HCT116 (cell line): ENCODE measurements at regions not wholly inside any gene's neighbourhood (a gene's known extent, or its start where the extent isn't known, plus 50 kb on each side); places are given as distances from the start of the nearest gene placed in this dataset.

ENCODE experiments used
- ATAC-seq: fragments of 200-7000 bp; cut with Tn5 transposase; 2 replicates; pipeline ENCODE4 v1.9.1; 2020; ENCODE audit warnings: mild to moderate bottlenecking, moderate library complexity
- BruUV-seq: library from RNA; stranded (reverse); fragments of 400-500 nt; replicated peaks from 2 replicates; lab custom pipeline; 2021; lab: Mats Ljungman, UMichigan
- CTCF ChIA-PET: fragments of 300-600 bp; sonication (Branson Sonifier 250); formaldehyde crosslinking; loops from one replicate; lab custom pipeline; 2021; ENCODE audit warnings: antibody characterized with exemption; lab: Charles Lee
- POLR2A ChIA-PET: fragments of 300-600, 350-600 bp; sonication (Branson Sonifier 250); formaldehyde crosslinking; loops from one replicate; lab custom pipeline; 2021; ENCODE audit warnings: antibody characterized with exemption; lab: Charles Lee
- RAD21 ChIA-PET, 2 experiments: fragments of 300-600 bp; sonication (Branson Sonifier 250); formaldehyde crosslinking; loops; one replicate each; lab custom pipeline; 2023; ENCODE audit warnings: low total read pairs in 2 of 2; ENCODE audit not compliant: uncharacterized antibody in 2 of 2, unreplicated experiment in 2 of 2, low non-redundant PET in 1 of 2; lab: Charles Lee
- DNase-seq: peaks from one replicate; pipeline ENCODE4 v3.0.0-alpha.2; 2010; ENCODE audit warnings: low read depth, low spot score
- H2AFZ ChIP-seq: fragments of 200-600 bp; shearing (Covaris generic), sonication (generic); 2 replicates; pipeline ENCODE4 v1.6.1; 2017; ENCODE audit warnings: low read depth, mixed run types, mixed read lengths, antibody characterized with exemption, low read length; ENCODE audit not compliant: poor library complexity, severe bottlenecking
- H3K27ac ChIP-seq: 2 replicates; pipeline ENCODE4 v1.5.1; 2012; ENCODE audit warnings: low read depth, low read length
- H3K27me3 ChIP-seq: fragments of 200-600 bp; sonication (generic); 2 replicates; pipeline ENCODE4 v1.6.1; 2016; ENCODE audit warnings: mixed run types, low read length, mixed read lengths; ENCODE audit not compliant: insufficient read depth
- H3K36me3 ChIP-seq, 2 experiments: fragments of 200-500 bp in 1 of 2; fragments of 200-600 bp in 1 of 2; sonication (Bioruptor generic) in 1 of 2; sonication (generic) in 1 of 2; 2 replicates each; pipeline versions ENCODE4 v1.5.1 to v1.6.1; 2014 to 2016; ENCODE audit warnings: low read length in 2 of 2, inconsistent platforms in 1 of 2, mixed read lengths in 1 of 2, mixed run types in 1 of 2; ENCODE audit not compliant: insufficient read depth in 2 of 2, control insufficient read depth in 1 of 2
- H3K4me1 ChIP-seq, 2 experiments: fragments of 200-600 bp in 1 of 2; sonication (generic) in 1 of 2; 2 replicates each; pipeline versions ENCODE4 v1.5.1 to v1.6.1; 2012 to 2017; ENCODE audit warnings: low read length in 2 of 2, inconsistent platforms in 1 of 2, mild to moderate bottlenecking in 1 of 2, mixed read lengths in 1 of 2, mixed run types in 1 of 2, moderate library complexity in 1 of 2; ENCODE audit not compliant: insufficient read depth in 2 of 2, control insufficient read depth in 1 of 2
- H3K4me2 ChIP-seq: fragments of 200-600 bp; sonication (generic); 2 replicates; pipeline ENCODE4 v1.6.1; 2017; ENCODE audit warnings: mixed run types, low read length, mixed read lengths
- H3K4me3 ChIP-seq, 2 experiments: fragments of 200-600 bp in 1 of 2; sonication (generic) in 1 of 2; replicated peaks in 1 of 2; 2 replicates each; pipeline ENCODE4 v1.5.1; 2011 to 2016; ENCODE audit warnings: low read length in 2 of 2, control low read depth in 1 of 2, low read depth in 1 of 2, mild to moderate bottlenecking in 1 of 2, mixed read lengths in 1 of 2, mixed run types in 1 of 2
- H3K79me2 ChIP-seq: fragments of 200-600 bp; sonication (generic); 2 replicates; pipeline ENCODE4 v1.6.1; 2017; ENCODE audit warnings: mild to moderate bottlenecking, mixed run types, low read length, moderate library complexity, mixed read lengths; ENCODE audit not compliant: insufficient read depth
- H3K9ac ChIP-seq: fragments of 200-600 bp; sonication (generic); 2 replicates; pipeline ENCODE4 v1.6.1; 2016; ENCODE audit warnings: low read length, mixed read lengths
- H3K9me2 ChIP-seq: fragments of 200-600 bp; sonication (generic), shearing (Covaris generic); 2 replicates; pipeline ENCODE4 v1.6.1; 2017; ENCODE audit warnings: mixed run types, mild to moderate bottlenecking, moderate library complexity; ENCODE audit not compliant: insufficient read depth
- H3K9me3 ChIP-seq, 2 experiments: fragments of 200-500 bp in 1 of 2; fragments of 200-600 bp in 1 of 2; sonication (Bioruptor generic) in 1 of 2; sonication (generic) in 1 of 2; 2 replicates each; pipeline ENCODE4 v1.6.1; 2014 to 2017; ENCODE audit warnings: low read length in 2 of 2, mixed read lengths in 2 of 2, inconsistent platforms in 1 of 2, low read depth in 1 of 2, mild to moderate bottlenecking in 1 of 2, mixed run types in 1 of 2, moderate library complexity in 1 of 2; ENCODE audit not compliant: control insufficient read depth in 1 of 2, insufficient read depth in 1 of 2
- H4K20me1 ChIP-seq: fragments of 200-600 bp; sonication (generic), shearing (Covaris generic); 2 replicates; pipeline ENCODE4 v1.6.1; 2017; ENCODE audit warnings: mixed run types, mild to moderate bottlenecking, moderate library complexity; ENCODE audit not compliant: insufficient read depth
- ATF3 ChIP-seq: IDR thresholded peaks from 2 replicates; pipeline ENCODE4 v1.6.1; 2012
- CBX3 ChIP-seq: IDR thresholded peaks from 2 replicates; pipeline ENCODE4 v1.6.1; 2012; ENCODE audit warnings: low read depth
- CEBPB ChIP-seq: IDR thresholded peaks from 2 replicates; pipeline ENCODE4 v1.6.1; 2012; ENCODE audit warnings: low read depth
- CTCF ChIP-seq, 3 experiments: fragments of 200-600 bp in 1 of 3; sonication (generic) in 1 of 3; IDR thresholded peaks in 2 of 3; conservative IDR thresholded peaks in 1 of 3; 2 replicates each; pipeline ENCODE4 v1.5.1; 2012 to 2017; ENCODE audit warnings: low read depth in 2 of 3, low read length in 2 of 3, antibody characterized with exemption in 1 of 3, borderline replicate concordance in 1 of 3, control low read depth in 1 of 3, mild to moderate bottlenecking in 1 of 3, mixed read lengths in 1 of 3, mixed run types in 1 of 3, moderate library complexity in 1 of 3; ENCODE audit not compliant: insufficient read depth in 1 of 3
- EGR1 ChIP-seq: IDR thresholded peaks from 2 replicates; pipeline ENCODE4 v1.6.1; 2012; ENCODE audit warnings: low read depth
- ELF1 ChIP-seq: IDR thresholded peaks from 2 replicates; pipeline ENCODE4 v1.6.1; 2012; ENCODE audit warnings: low read depth, borderline replicate concordance
- EZH2 ChIP-seq: fragments of 200-600 bp; sonication (generic); IDR thresholded peaks from 2 replicates; pipeline ENCODE4 v1.6.1; 2017; ENCODE audit warnings: antibody characterized with exemption, mixed run types
- EZH2phosphoT487 ChIP-seq: fragments of 200-600 bp; IDR thresholded peaks from 2 replicates; pipeline ENCODE4 v1.6.1; 2018; ENCODE audit warnings: antibody characterized with exemption, borderline replicate concordance
- FOSL1 ChIP-seq: IDR thresholded peaks from 2 replicates; pipeline ENCODE4 v1.6.1; 2012; ENCODE audit warnings: low read depth
- JUND ChIP-seq: IDR thresholded peaks from 2 replicates; pipeline ENCODE4 v1.6.1; 2012
- MAX ChIP-seq: IDR thresholded peaks from 2 replicates; pipeline ENCODE4 v1.6.1; 2012
- POLR2A ChIP-seq: IDR thresholded peaks from 2 replicates; pipeline ENCODE4 v1.7.0; 2011; ENCODE audit warnings: borderline replicate concordance; ENCODE audit not compliant: insufficient read depth, insufficient read length; ENCODE audit errors: extremely low read depth
- POLR2AphosphoS5 ChIP-seq: IDR thresholded peaks from 2 replicates; pipeline ENCODE4 v1.6.1; 2011; ENCODE audit warnings: mild to moderate bottlenecking, low read depth, low read length, moderate library complexity
- RAD21 ChIP-seq: IDR thresholded peaks from 2 replicates; pipeline ENCODE4 v1.6.1; 2012; ENCODE audit warnings: low read depth, mild to moderate bottlenecking
- REST ChIP-seq: IDR thresholded peaks from 2 replicates; pipeline ENCODE4 v1.6.1; 2012; ENCODE audit warnings: low read depth
- SIN3A ChIP-seq: IDR thresholded peaks from 2 replicates; pipeline ENCODE4 v1.6.1; 2012; ENCODE audit warnings: low read depth
- ZBTB33 ChIP-seq: IDR thresholded peaks from 2 replicates; pipeline ENCODE4 v1.6.1; 2011; ENCODE audit warnings: mild to moderate bottlenecking, low read length, moderate library complexity; ENCODE audit not compliant: insufficient replicate concordance; ENCODE audit errors: extremely low read depth
- ZFX ChIP-seq: fragments of 450-650 bp; IDR thresholded peaks from 2 replicates; pipeline ENCODE4 v1.6.1; 2017
- ZNF274 ChIP-seq: fragments of 200-500 bp; sonication (Bioruptor generic); IDR thresholded peaks from 2 replicates; pipeline ENCODE4 v1.6.1; 2014; ENCODE audit warnings: mild to moderate bottlenecking, low read depth, low read length, inconsistent platforms
- intact Hi-C: fragments of 100-400 bp; cut with micrococcal nuclease; formaldehyde crosslinking; loops from 2 replicates; pipeline ENCODE4 v1.10.0; 2022

GRCh38 chr18:61245276-61245675 is 88.0 kb upstream of the CDH20 start:
- H3K27ac ChIP-seq, result no peak overlapping the region
- ChIA-PET POLR2A (no interaction called here), RAD21 (no interaction called here), CTCF (no interaction called here)
- H3K9ac ChIP-seq, result no peak overlapping the region
- H3K9me2 ChIP-seq, result no peaks in the 10 kb centered on the region
- H2AFZ ChIP-seq, result no peak overlapping the region
- DNase-seq (no peak), ATAC-seq (no peak)
- no peak for TF ChIP-seq CEBPB
- no peak for TF ChIP-seq SIN3A
- no peak for TF ChIP-seq CTCF (IDR thresholded peaks at IDR 0.05 in 2 of 3, conservative IDR thresholded peaks at IDR 0.05 in 1 of 3; ENCODE audit: borderline replicate concordance in 1 of 3, insufficient read depth in 1 of 3, low read depth in 2 of 3, low read length in 2 of 3)
- no peak for TF ChIP-seq REST
- no peak for TF ChIP-seq JUND
- no peak for TF ChIP-seq ZNF274
- no peak for TF ChIP-seq CBX3
- TF ChIP-seq ZBTB33, result no peak
- TF ChIP-seq ATF3, result no peak
- TF ChIP-seq RAD21, result no peak
- TF ChIP-seq FOSL1, result no peak
- no peak for TF ChIP-seq EZH2
- no peak for TF ChIP-seq POLR2A
- no peak for TF ChIP-seq ELF1
- no peak for TF ChIP-seq MAX
- no peak for TF ChIP-seq EGR1
- TF ChIP-seq EZH2phosphoT487, result no peak
- no peak for TF ChIP-seq POLR2AphosphoS5
- TF ChIP-seq ZFX, result no peak
- H3K79me2 ChIP-seq, result no peaks in the 10 kb centered on the region
- BruUV-seq, result no TSS peak
- H4K20me1 ChIP-seq, result no peaks in the 10 kb centered on the region
- H3K4me2 ChIP-seq, result no peak overlapping the region
- no peaks in the 10 kb centered on the region for H3K36me3 ChIP-seq
- H3K4me1 ChIP-seq, result no peaks in the 10 kb centered on the region
- H3K4me3 ChIP-seq, result no peak overlapping the region
- intact Hi-C loops, result no loop called here
- no peaks in the 10 kb centered on the region for H3K9me3 ChIP-seq
- 0 out of 2 replicates have a peak, but pooled peaks cover 5% of the 10 kb centered on the region for H3K27me3 ChIP-seq
